CD14-positive monocyte (primary cell): ENCODE measurements at regions not wholly inside any gene's neighbourhood (a gene's known extent, or its start where the extent isn't known, plus 50 kb on each side); places are given as distances from the start of the nearest gene placed in this dataset. TPM values are rescaled to one million over a fixed set of nuclear protein-coding genes. Genes with fewer than 3 reads are reported as not detected.

Experiments used
- DNase-seq, 3 donors: peaks; one replicate each; pipeline ENCODE4 v3.0.0-alpha.2; 2011 to 2022
- H2AFZ ChIP-seq: 2 replicates; pipeline ENCODE4 v1.6.0; 2012; ENCODE audit warnings: mild to moderate bottlenecking, low read depth, low read length, inconsistent platforms; ENCODE audit not compliant: insufficient read depth, poor library complexity, severe bottlenecking
- H3K27ac ChIP-seq, 2 donors: 1 replicate in 1 of 2; 2 replicates in 1 of 2; pipeline ENCODE4 v1.5.1; 2012 to 2013; ENCODE audit warnings: low read length in 2 of 2, control low read depth in 1 of 2, inconsistent platforms in 1 of 2, low read depth in 1 of 2, mild to moderate bottlenecking in 1 of 2
- H3K27me3 ChIP-seq, 2 donors: one replicate each; pipeline versions ENCODE4 v1.6.0 to v1.6.1; 2011 to 2013; ENCODE audit warnings: low read length in 2 of 2; ENCODE audit not compliant: control insufficient read depth in 2 of 2, insufficient read depth in 2 of 2
- H3K36me3 ChIP-seq, 2 donors: replicated peaks in 1 of 2; 1 replicate in 1 of 2; 2 replicates in 1 of 2; pipeline versions ENCODE4 v1.5.1 to v1.6.1; 2012 to 2013; ENCODE audit warnings: low read length in 2 of 2, control low read depth in 1 of 2, inconsistent platforms in 1 of 2, mild to moderate bottlenecking in 1 of 2; ENCODE audit not compliant: insufficient read depth in 2 of 2, control insufficient read depth in 1 of 2
- H3K4me1 ChIP-seq, 2 donors: 1 replicate in 1 of 2; 2 replicates in 1 of 2; pipeline versions ENCODE4 v1.5.1 to v1.6.1; 2012 to 2013; ENCODE audit warnings: low read length in 2 of 2, control low read depth in 1 of 2, inconsistent platforms in 1 of 2, mild to moderate bottlenecking in 1 of 2, moderate library complexity in 1 of 2; ENCODE audit not compliant: insufficient read depth in 2 of 2, control insufficient read depth in 1 of 2
- H3K4me2 ChIP-seq: replicated peaks from 2 replicates; pipeline ENCODE3; 2012; ENCODE audit warnings: low read length, moderate library complexity, mild to moderate bottlenecking; ENCODE audit not compliant: poor library complexity, severe bottlenecking; ENCODE audit errors: extremely low read depth
- H3K4me3 ChIP-seq, 3 experiments: fragments of 200-600 bp in 1 of 3; sonication (generic) in 1 of 3; replicated peaks in 1 of 3; 1 replicate in 2 of 3; 2 replicates in 1 of 3; pipeline ENCODE4 v1.5.1; 2011 to 2013; ENCODE audit warnings: low read length in 3 of 3, mild to moderate bottlenecking in 3 of 3, control low read depth in 2 of 3, low read depth in 2 of 3, inconsistent platforms in 1 of 3, moderate library complexity in 1 of 3
- H3K79me2 ChIP-seq: 2 replicates; pipeline ENCODE4 v1.6.0; 2012; ENCODE audit warnings: mild to moderate bottlenecking, control low read depth, inconsistent platforms, low read length, moderate library complexity; ENCODE audit not compliant: insufficient read depth
- H3K9ac ChIP-seq: 2 replicates; pipeline ENCODE4 v1.6.0; 2017; ENCODE audit warnings: low read length, mild to moderate bottlenecking; ENCODE audit not compliant: insufficient read depth, poor library complexity, severe bottlenecking
- H3K9me3 ChIP-seq, 2 donors: replicated peaks in 1 of 2; 1 replicate in 1 of 2; 2 replicates in 1 of 2; pipeline versions ENCODE4 v1.5.1 to v1.6.1; 2012 to 2013; ENCODE audit warnings: low read length in 2 of 2, control low read depth in 1 of 2; ENCODE audit not compliant: control insufficient read depth in 1 of 2, insufficient read depth in 1 of 2
- H4K20me1 ChIP-seq: 2 replicates; pipeline ENCODE4 v1.6.0; 2012; ENCODE audit warnings: mild to moderate bottlenecking, low read length, control low read depth, moderate library complexity; ENCODE audit not compliant: insufficient read depth
- H3K27ac Mint-ChIP-seq, 7 donors: one replicate each; pipeline ENCODE4 v1.8.0; 2020; ENCODE audit warnings: mild to moderate bottlenecking in 7 of 7, mixed read lengths in 7 of 7, moderate library complexity in 6 of 7, inconsistent platforms in 2 of 7
- H3K27me3 Mint-ChIP-seq, 3 donors: one replicate each; pipeline ENCODE4 v1.8.0; 2021 to 2022; ENCODE audit warnings: low read depth in 3 of 3, mild to moderate bottlenecking in 3 of 3, mixed read lengths in 3 of 3, moderate library complexity in 3 of 3, inconsistent platforms in 1 of 3
- H3K36me3 Mint-ChIP-seq, 2 donors: one replicate each; pipeline ENCODE4 v1.8.0; 2020; ENCODE audit warnings: mixed read lengths in 2 of 2, inconsistent platforms in 1 of 2, mild to moderate bottlenecking in 1 of 2
- H3K4me1 Mint-ChIP-seq: one replicate; pipeline ENCODE4 v1.8.0; 2020; ENCODE audit warnings: mild to moderate bottlenecking, mixed read lengths
- H3K4me3 Mint-ChIP-seq, 2 donors: one replicate each; pipeline ENCODE4 v1.8.0; 2020; ENCODE audit warnings: mild to moderate bottlenecking in 2 of 2, mixed read lengths in 2 of 2, moderate library complexity in 1 of 2
- H3K9me3 Mint-ChIP-seq, 7 donors: one replicate each; pipeline ENCODE4 v1.8.0; 2020 to 2022; ENCODE audit warnings: mixed read lengths in 7 of 7, mild to moderate bottlenecking in 6 of 7, moderate library complexity in 6 of 7, inconsistent platforms in 2 of 7
- CTCF ChIP-seq: fragments of 200-600 bp; IDR thresholded peaks from one replicate; pipeline ENCODE4 v1.8.0; 2022; ENCODE audit warnings: antibody characterized with exemption, mild to moderate bottlenecking
- WGBS: methylation state at CpG from one replicate; pipeline ENCODE4 v1.1.5; 2013; ENCODE audit warnings: missing lambda C conversion rate; ENCODE audit not compliant: insufficient coverage; 5-methylcytosine and 5-hydroxymethylcytosine counted together
- intact Hi-C, 2 donors: fragments of 100-400 bp; cut with micrococcal nuclease; formaldehyde crosslinking; loops; one replicate each; pipeline versions ENCODE4 v1.15.0 to v1.15.1; 2023
- small RNA-seq: library from RNA; depleted of rRNA; stranded (forward); fragments of <200 nt; gene quantifications from one replicate; pipeline ENCODE3, GENCODE V24; 2012; ENCODE audit warnings: low read depth; ENCODE audit not compliant: insufficient read length

- Mint-ChIP-seq H3K4me3 (no peak overlapping the region), H3K9me3 (peaks cover 10 to 28% (median 14%) of the 10 kb centered on the region in 7 donors), H3K27me3 (peaks cover 12 to 21% (median 13%) of the 10 kb centered on the region in 3 donors), H3K36me3 (no peaks in the 10 kb centered on the region), H3K27ac (no peak overlapping the region), H3K4me1 (peaks cover 4% of the 10 kb centered on the region)
- no peak for TF ChIP-seq CTCF
- peaks cover 3 to 18% of the 10 kb centered on the region in 2 donors for H3K9me3 ChIP-seq
- H3K9ac ChIP-seq: no peak overlapping the region
- H3K4me1 ChIP-seq: peaks cover 0 to under 1% of the 10 kb centered on the region in 2 donors
- no peak overlapping the region for H3K4me3 ChIP-seq
- peaks cover 0 to 4% of the 10 kb centered on the region in 2 donors for H3K27me3 ChIP-seq
- no peaks in the 10 kb centered on the region for H3K79me2 ChIP-seq
- H4K20me1 ChIP-seq: no peaks in the 10 kb centered on the region
- intact Hi-C loops: no loop called here
- H3K36me3 ChIP-seq: no peaks in the 10 kb centered on the region
- no peak for DNase-seq
- H3K27ac ChIP-seq: no peak overlapping the region
- H2AFZ ChIP-seq: no peak overlapping the region
- no peak overlapping the region for H3K4me2 ChIP-seq
These were observed 51.4 kb upstream of the TOP1 start for GRCh38 chr20:40977218-40977617.

- 90% methylated on average over 1 of the region's 3 CpGs for WGBS
- intact Hi-C loops: no loop called here
These were observed 49.9 kb upstream of the TOP1 start for GRCh38 chr20:40978761-40979160.

More at GRCh38 chr20:40978761-40979160, 49.9 kb upstream of the TOP1 start:
- H3K27me3 Mint-ChIP-seq: peaks cover 12 to 18% (median 12%) of the 10 kb centered on the region in 3 donors
- Histone ChIP-seq H3K27ac (no peak overlapping the region), H3K4me3 (no peak overlapping the region), H3K4me1 (peaks cover 0 to 8% of the 10 kb centered on the region in 2 donors), H4K20me1 (no peaks in the 10 kb centered on the region), H3K9ac (no peak overlapping the region), H3K9me3 (peaks cover 3 to 18% of the 10 kb centered on the region in 2 donors), H2AFZ (no peak overlapping the region), H3K36me3 (no peaks in the 10 kb centered on the region), H3K79me2 (no peaks in the 10 kb centered on the region), H3K4me2 (no peak overlapping the region), H3K27me3 (peaks cover 0 to 4% of the 10 kb centered on the region in 2 donors)
- no peak for DNase-seq
- H3K27ac Mint-ChIP-seq: no peak overlapping the region
- peaks cover 10% of the 10 kb centered on the region for H3K4me1 Mint-ChIP-seq
- peaks cover 10 to 28% (median 14%) of the 10 kb centered on the region in 7 donors for H3K9me3 Mint-ChIP-seq
- no peaks in the 10 kb centered on the region for H3K36me3 Mint-ChIP-seq
- TF ChIP-seq CTCF: no peak
- no peak overlapping the region for H3K4me3 Mint-ChIP-seq

Small RNA genes lying in the stretch of these regions (small RNA-seq; reads per million reads assigned to genes)
- gene RNA5SP484: not detected
